PC-3 (cell line): ENCODE measurements at regions not wholly inside any gene's neighbourhood (a gene's known extent, or its start where the extent isn't known, plus 50 kb on each side); places are given as distances from the start of the nearest gene placed in this dataset.

ENCODE experiments used
- ATAC-seq: fragments of 200-7000 bp; cut with Tn5 transposase; 2 replicates; pipeline ENCODE4 v1.9.1; 2020; ENCODE audit warnings: mild to moderate bottlenecking, moderate library complexity
- BruUV-seq: library from RNA; stranded (reverse); fragments of 400-500 nt; replicated peaks from 2 replicates; lab custom pipeline; 2021; lab: Mats Ljungman, UMichigan
- CTCF ChIA-PET: fragments of 300-600 bp; sonication (Branson Sonifier 250); formaldehyde crosslinking; loops from one replicate; lab custom pipeline; 2022; ENCODE audit warnings: antibody characterized with exemption; lab: Charles Lee
- POLR2A ChIA-PET: fragments of 300-600 bp; sonication (Branson Sonifier 250); formaldehyde crosslinking; loops from one replicate; lab custom pipeline; 2022; ENCODE audit warnings: antibody characterized with exemption; ENCODE audit not compliant: unreplicated experiment; lab: Charles Lee
- DNase-seq: peaks from one replicate; pipeline ENCODE4 v3.0.0-alpha.2; 2015
- H2AFZ ChIP-seq: fragments of 300-600 bp; sonication (generic); 2 replicates; pipeline ENCODE4 v1.6.0; 2016; ENCODE audit warnings: antibody characterized with exemption, low read length
- H3F3A ChIP-seq: fragments of 300-600 bp; sonication (generic); one replicate; pipeline ENCODE4 v1.6.0; 2017; ENCODE audit warnings: antibody characterized with exemption, low read length, control low read depth, mild to moderate bottlenecking; ENCODE audit not compliant: unreplicated experiment
- H3K27ac ChIP-seq: fragments of 300-600 bp; sonication (generic); 2 replicates; pipeline ENCODE4 v1.5.1; 2016; ENCODE audit warnings: mild to moderate bottlenecking, low read length
- H3K27me3 ChIP-seq: fragments of 300-600 bp; sonication (generic); 2 replicates; pipeline ENCODE4 v1.6.1; 2016; ENCODE audit warnings: low read length, mixed read lengths
- H3K36me3 ChIP-seq: fragments of 300-600 bp; sonication (generic); 2 replicates; pipeline ENCODE4 v1.6.1; 2016; ENCODE audit warnings: low read depth, mixed run types, low read length, mixed read lengths
- H3K4me1 ChIP-seq: fragments of 300-600 bp; sonication (generic); 2 replicates; pipeline ENCODE4 v1.5.1; 2016; ENCODE audit warnings: low read length; ENCODE audit not compliant: insufficient read depth
- H3K4me2 ChIP-seq: fragments of 300-600 bp; sonication (generic); 2 replicates; pipeline ENCODE4 v1.6.0; 2016; ENCODE audit warnings: low read length
- H3K4me3 ChIP-seq: fragments of 300-600 bp; sonication (generic); 2 replicates; pipeline ENCODE4 v1.5.1; 2016; ENCODE audit warnings: mild to moderate bottlenecking, low read length, mixed read lengths
- H3K79me2 ChIP-seq: fragments of 300-600 bp; sonication (generic); 2 replicates; pipeline ENCODE4 v1.6.1; 2017; ENCODE audit warnings: low read length, mixed read lengths
- H3K9ac ChIP-seq: fragments of 300-600 bp; sonication (generic); 2 replicates; pipeline ENCODE4 v1.6.0; 2016; ENCODE audit warnings: mild to moderate bottlenecking, low read length
- H3K9me2 ChIP-seq: fragments of 300-600 bp; sonication (generic); replicated peaks from 2 replicates; pipeline ENCODE4 v1.6.1; 2016; ENCODE audit warnings: mixed run types, low read length, mixed read lengths
- H3K9me3 ChIP-seq: fragments of 300-600 bp; sonication (generic); 2 replicates; pipeline ENCODE4 v1.6.1; 2016; ENCODE audit warnings: low read length, mixed read lengths
- H4K20me1 ChIP-seq: fragments of 300-600 bp; sonication (generic); 2 replicates; pipeline ENCODE4 v1.6.1; 2016; ENCODE audit warnings: low read length, mixed read lengths
- EZH2 ChIP-seq: fragments of 300-600 bp; sonication (generic); IDR thresholded peaks from one replicate; pipeline ENCODE4 v1.6.1; 2017; ENCODE audit warnings: antibody characterized with exemption, mild to moderate bottlenecking, low read length; ENCODE audit not compliant: unreplicated experiment
- EZH2phosphoT487 ChIP-seq: fragments of 300-600 bp; sonication (generic); IDR thresholded peaks from 2 replicates; pipeline ENCODE4 v1.6.1; 2018; ENCODE audit warnings: mild to moderate bottlenecking, antibody characterized with exemption, low read length, borderline replicate concordance
- intact Hi-C: fragments of 100-400 bp; cut with micrococcal nuclease; formaldehyde crosslinking; loops from 2 replicates; pipeline ENCODE4 v1.9.0; 2023
- TF ChIP-seq, protein P1 (sequence below): fragments of 300-600 bp; sonication (generic); conservative IDR thresholded peaks from 2 replicates; pipeline ENCODE4 v1.5.1; 2017; ENCODE audit warnings: antibody characterized with exemption, low read depth, mild to moderate bottlenecking, low read length

DNA sequence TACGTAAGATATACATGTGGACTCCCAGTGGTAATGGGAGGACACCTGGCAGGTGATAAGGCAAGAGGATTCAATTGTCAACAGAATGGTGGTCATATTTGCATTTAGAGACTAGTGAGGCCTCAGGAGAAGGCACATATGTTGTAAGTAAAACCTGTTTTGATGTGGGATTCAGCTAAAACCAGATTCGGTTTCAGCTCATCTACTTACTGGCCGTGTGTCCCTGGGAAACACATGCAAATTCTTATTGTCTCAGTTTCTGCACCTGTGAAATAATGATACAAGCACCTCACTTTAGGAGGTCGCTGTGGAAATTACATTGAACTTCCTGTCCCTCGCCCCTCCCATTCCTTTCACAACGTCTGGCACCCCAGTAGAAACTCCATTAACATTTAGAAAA is 78.9 kb upstream of the FIBIN start:
- no peak overlapping the region for H3K4me3 ChIP-seq
- intact Hi-C loops = no loop called here
- peaks cover 2% of the 10 kb centered on the region; the same call in 1 of the 2 replicates for H3K27me3 ChIP-seq
- H3K9ac ChIP-seq = no peak overlapping the region
- H2AFZ ChIP-seq = no peak overlapping the region
- H3K79me2 ChIP-seq = no peaks in the 10 kb centered on the region
- no peaks in the 10 kb centered on the region for H3K4me1 ChIP-seq
- no peaks in the 10 kb centered on the region for H3K9me2 ChIP-seq
- ChIA-PET POLR2A (no interaction called here), CTCF (no interaction called here)
- ATAC-seq (no peak), DNase-seq (no peak)
- TF ChIP-seq, protein P1, sequence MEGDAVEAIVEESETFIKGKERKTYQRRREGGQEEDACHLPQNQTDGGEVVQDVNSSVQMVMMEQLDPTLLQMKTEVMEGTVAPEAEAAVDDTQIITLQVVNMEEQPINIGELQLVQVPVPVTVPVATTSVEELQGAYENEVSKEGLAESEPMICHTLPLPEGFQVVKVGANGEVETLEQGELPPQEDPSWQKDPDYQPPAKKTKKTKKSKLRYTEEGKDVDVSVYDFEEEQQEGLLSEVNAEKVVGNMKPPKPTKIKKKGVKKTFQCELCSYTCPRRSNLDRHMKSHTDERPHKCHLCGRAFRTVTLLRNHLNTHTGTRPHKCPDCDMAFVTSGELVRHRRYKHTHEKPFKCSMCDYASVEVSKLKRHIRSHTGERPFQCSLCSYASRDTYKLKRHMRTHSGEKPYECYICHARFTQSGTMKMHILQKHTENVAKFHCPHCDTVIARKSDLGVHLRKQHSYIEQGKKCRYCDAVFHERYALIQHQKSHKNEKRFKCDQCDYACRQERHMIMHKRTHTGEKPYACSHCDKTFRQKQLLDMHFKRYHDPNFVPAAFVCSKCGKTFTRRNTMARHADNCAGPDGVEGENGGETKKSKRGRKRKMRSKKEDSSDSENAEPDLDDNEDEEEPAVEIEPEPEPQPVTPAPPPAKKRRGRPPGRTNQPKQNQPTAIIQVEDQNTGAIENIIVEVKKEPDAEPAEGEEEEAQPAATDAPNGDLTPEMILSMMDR = no peak
- TF ChIP-seq EZH2 (no peak), EZH2phosphoT487 (no peak)
- H3F3A ChIP-seq = no peaks in the 10 kb centered on the region
- H3K4me2 ChIP-seq = no peak overlapping the region
- no peaks in the 10 kb centered on the region for H3K36me3 ChIP-seq
- H4K20me1 ChIP-seq = no peaks in the 10 kb centered on the region
- H3K27ac ChIP-seq = no peak overlapping the region
- BruUV-seq = no TSS peak
- no peaks in the 10 kb centered on the region for H3K9me3 ChIP-seq

DNA sequence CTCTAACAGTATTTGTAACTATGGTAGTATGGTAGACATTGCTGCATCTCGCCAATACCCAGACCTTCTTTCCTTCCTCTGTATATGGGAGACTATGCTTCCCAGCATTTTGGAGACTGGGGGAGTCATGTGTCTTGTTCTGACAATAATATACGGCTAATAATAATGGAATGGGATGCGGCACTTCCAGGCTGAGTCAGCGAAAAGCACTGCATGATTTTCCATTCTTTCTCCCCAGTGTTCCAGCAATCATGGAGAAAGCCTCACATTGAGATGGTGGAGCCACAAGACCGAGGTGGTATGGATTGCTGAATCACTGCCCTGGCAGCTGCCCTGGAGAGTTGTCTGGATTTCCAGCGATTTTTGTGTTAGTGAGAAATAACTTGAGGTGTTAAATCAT is 77.1 kb upstream of the FIBIN start:
- Histone ChIP-seq H4K20me1 (no peaks in the 10 kb centered on the region), H3K9me3 (no peaks in the 10 kb centered on the region), H3K9ac (no peak overlapping the region), H3K27me3 (no peaks in the 10 kb centered on the region), H3K79me2 (no peaks in the 10 kb centered on the region), H3K4me3 (no peak overlapping the region), H3K27ac (no peak overlapping the region), H3K4me1 (no peaks in the 10 kb centered on the region), H3F3A (no peaks in the 10 kb centered on the region), H3K9me2 (no peaks in the 10 kb centered on the region), H2AFZ (no peak overlapping the region), H3K4me2 (no peak overlapping the region), H3K36me3 (no peaks in the 10 kb centered on the region)
- CTCF ChIA-PET = no interaction called here
- no TSS peak for BruUV-seq
- DNase-seq = no peak
- POLR2A ChIA-PET = no interaction called here
- TF ChIP-seq EZH2phosphoT487 (no peak), EZH2 (no peak)
- TF ChIP-seq, protein P1 = no peak
- no peak for ATAC-seq
- intact Hi-C loops = no loop called here

DNA sequence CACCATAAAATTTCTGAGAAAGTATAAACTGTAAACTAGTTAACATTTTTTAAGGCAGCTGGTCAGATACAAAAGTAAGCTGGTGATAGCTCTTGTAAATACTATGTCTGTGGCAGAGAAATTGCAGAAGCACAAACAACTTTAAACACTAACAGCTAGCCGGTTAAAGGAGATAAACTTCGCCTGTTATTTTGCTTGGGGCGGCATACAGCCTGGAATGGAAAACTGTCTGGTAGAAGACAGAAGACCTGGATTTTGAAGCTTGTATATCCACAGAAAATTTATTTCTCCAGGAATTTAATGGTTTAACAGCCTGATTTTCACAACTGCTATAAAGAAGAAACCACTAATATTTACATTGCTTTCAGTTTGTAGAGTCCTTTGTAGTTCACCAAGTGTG is 65.3 kb upstream of the FIBIN start:
- Histone ChIP-seq H4K20me1 (no peaks in the 10 kb centered on the region), H3K4me1 (no peaks in the 10 kb centered on the region), H3K27ac (no peak overlapping the region), H3K9ac (no peak overlapping the region), H2AFZ (no peak overlapping the region), H3K9me3 (no peaks in the 10 kb centered on the region), H3K4me3 (no peak overlapping the region), H3K9me2 (no peaks in the 10 kb centered on the region), H3F3A (no peaks in the 10 kb centered on the region), H3K36me3 (no peaks in the 10 kb centered on the region), H3K4me2 (no peak overlapping the region), H3K27me3 (no peaks in the 10 kb centered on the region), H3K79me2 (no peaks in the 10 kb centered on the region)
- intact Hi-C loops = no loop called here
- no TSS peak for BruUV-seq
- ChIA-PET POLR2A (no interaction called here), CTCF (no interaction called here)
- TF ChIP-seq EZH2phosphoT487 = no peak
- TF ChIP-seq, protein P1 = no peak
- TF ChIP-seq EZH2 = no peak
- DNase-seq (no peak), ATAC-seq (no peak)
